ENCODE measurements at regions not wholly inside any gene's neighbourhood (a gene's known extent, or its start where the extent isn't known, plus 50 kb on each side); places are given as distances from the start of the nearest gene placed in this dataset.

- no peak for DNase-seq (ENCODE audit: low spot score)
Measured at GRCh38 chr16:27685807-27686206, 135.9 kb downstream of the KATNIP start.

GRCh38 chr16:27686926-27687325 is 137.0 kb downstream of the KATNIP start:
- DNase-seq (ENCODE audit: low spot score), result no peak

GRCh38 chr16:27687605-27688004 is 137.7 kb downstream of the KATNIP start:
- no peak for DNase-seq (ENCODE audit: low spot score)

- DNase-seq (ENCODE audit: low spot score), result no peak
Measured at GRCh38 chr16:27689711-27690110, 139.8 kb downstream of the KATNIP start.

GRCh38 chr16:27690608-27691007 is 140.7 kb downstream of the KATNIP start:
- peak; percentile 39 for DNase-seq (ENCODE audit: low spot score)

GRCh38 chr16:27691721-27692120 is 141.8 kb downstream of the KATNIP start:
- DNase-seq (ENCODE audit: low spot score), result no peak

GRCh38 chr16:27692576-27692975 is 142.6 kb downstream of the KATNIP start:
- no peak for DNase-seq (ENCODE audit: low spot score)

GRCh38 chr16:27695161-27695560 is 145.2 kb downstream of the KATNIP start:
- DNase-seq (ENCODE audit: low spot score), result no peak

- peak; percentile 21 for DNase-seq (ENCODE audit: low spot score)
Measured at GRCh38 chr16:27698266-27698665, 148.3 kb downstream of the KATNIP start.

- DNase-seq (ENCODE audit: low spot score), result no peak
Measured at GRCh38 chr16:27698746-27699145, 148.8 kb downstream of the KATNIP start.

- no peak for DNase-seq (ENCODE audit: low spot score)
Measured at GRCh38 chr16:27699540-27699939, 149.6 kb downstream of the KATNIP start.

- no peak for DNase-seq (ENCODE audit: low spot score)
Measured at GRCh38 chr16:27700304-27700995, 150.5 kb downstream of the KATNIP start.

- DNase-seq (ENCODE audit: low spot score), result no peak
Measured at GRCh38 chr16:27701381-27701780, 151.4 kb downstream of the KATNIP start.

- no peak for DNase-seq (ENCODE audit: low spot score)
Measured at GRCh38 chr16:27703121-27703520, 153.2 kb downstream of the KATNIP start.

GRCh38 chr16:27703545-27703944 is 153.6 kb downstream of the KATNIP start:
- DNase-seq (ENCODE audit: low spot score), result no peak

GRCh38 chr16:27704252-27704651 is 154.3 kb downstream of the KATNIP start:
- DNase-seq (ENCODE audit: low spot score), result no peak

- DNase-seq (ENCODE audit: low spot score), result no peak
Measured at GRCh38 chr16:27706156-27706865, 156.4 kb downstream of the KATNIP start.

- no peak for DNase-seq (ENCODE audit: low spot score)
Measured at GRCh38 chr16:27706866-27707685, 157.1 kb downstream of the KATNIP start.

- DNase-seq (ENCODE audit: low spot score), result no peak
Measured at GRCh38 chr16:27708651-27709050, 158.7 kb downstream of the KATNIP start.

GRCh38 chr16:27712251-27712711 is 162.3 kb downstream of the KATNIP start:
- no peak for DNase-seq (ENCODE audit: low spot score)

- DNase-seq (ENCODE audit: low spot score), result no peak
Measured at GRCh38 chr16:27717726-27718125, 167.8 kb downstream of the KATNIP start.

- no peak for DNase-seq (ENCODE audit: low spot score)
Measured at GRCh38 chr16:27718201-27719105, 168.5 kb downstream of the KATNIP start.

All from NAMALWA (cell line).